ENCODE measurements at regions not wholly inside any gene's neighbourhood (a gene's known extent, or its start where the extent isn't known, plus 50 kb on each side); places are given as distances from the start of the nearest gene placed in this dataset.

DNA sequence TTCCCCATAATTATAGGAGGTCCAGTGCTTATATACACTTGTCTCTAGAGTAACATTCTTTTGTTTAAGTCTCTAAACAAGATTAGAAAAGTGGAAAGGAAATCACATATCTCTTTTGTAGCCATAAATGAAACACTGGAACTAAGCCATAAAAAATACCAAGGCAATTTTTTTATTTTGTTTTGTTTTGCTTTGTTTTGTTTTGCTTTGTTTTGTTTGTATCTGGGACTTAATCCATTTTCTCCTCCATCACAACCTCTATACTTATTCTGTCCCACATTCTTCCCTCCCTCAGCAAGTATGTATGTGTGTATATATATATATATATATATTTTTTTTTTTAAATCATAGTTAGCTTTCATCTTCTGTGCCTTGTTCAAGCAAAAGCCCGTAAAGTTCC lies 436.6 kb upstream of the MPDZ start:
- CTCF ChIA-PET = interaction anchor here (1.1 kb wide), 1 partner anchor 19 kb away, joined by 3 read pairs; no protein-coding TSS in a partner anchor
- POLR2A ChIA-PET = interaction anchor here (0.6 kb wide), 1 partner anchor 364 kb away, joined by 3 read pairs; no protein-coding TSS in a partner anchor

DNA sequence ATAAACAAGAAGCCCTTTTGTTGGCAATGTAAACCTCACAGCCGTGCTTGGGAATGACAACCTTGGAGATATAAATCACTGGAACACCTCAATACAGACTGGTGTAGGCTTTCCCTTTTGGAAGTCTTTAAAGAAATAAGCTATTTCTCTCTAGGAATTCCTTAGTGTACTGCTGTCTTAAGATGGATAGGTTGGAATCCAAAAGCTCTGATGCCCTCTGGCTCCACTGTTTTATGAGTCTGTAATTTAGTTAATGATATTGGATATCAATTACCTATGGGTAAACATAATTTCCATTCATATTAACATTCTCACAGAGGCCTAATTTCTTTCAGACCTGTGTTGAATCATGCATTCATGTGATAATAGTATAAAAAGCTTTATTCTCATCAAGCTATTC lies 435.9 kb upstream of the MPDZ start:
- CTCF ChIA-PET = interaction anchor here (1.1 kb wide), 1 partner anchor 20 kb away, joined by 3 read pairs; no protein-coding TSS in a partner anchor

More for the DNA sequence above, 436.6 kb upstream of the MPDZ start:
- H3K4me3 ChIP-seq (ENCODE audit: low read depth, low read length) = no peak overlapping the region
- H3K9me3 ChIP-seq (ENCODE audit: control insufficient read depth, insufficient read depth, low read depth, low read length) = no peaks in the 10 kb centered on the region
- no peak overlapping the region for H3K27ac ChIP-seq (ENCODE audit: extremely low read depth, low read depth, low read length)
- no peaks in the 10 kb centered on the region for H3K36me3 ChIP-seq (ENCODE audit: control insufficient read depth in 2 of 2, insufficient read depth in 1 of 2, low read length in 2 of 2)
- peaks cover 6% of the 10 kb centered on the region for H3K4me1 ChIP-seq (ENCODE audit: control insufficient read depth, insufficient read depth, low read length)
- TF ChIP-seq PATZ1 (tag by site-specific recombination; IDR thresholded peaks at IDR 0.05) (no peak), ZNF549 (tag by site-specific recombination; IDR thresholded peaks at IDR 0.05) (no peak), ZNF18 (tag by site-specific recombination; IDR thresholded peaks at IDR 0.05) (no peak), ZNF354C (tag by site-specific recombination; IDR thresholded peaks at IDR 0.05; ENCODE audit: borderline replicate concordance, low read depth) (no peak), ZNF600 (tag by site-specific recombination; IDR thresholded peaks at IDR 0.05) (no peak), ZNF501 (tag by site-specific recombination; IDR thresholded peaks at IDR 0.05) (no peak), ZBTB21 (tag by site-specific recombination; IDR thresholded peaks at IDR 0.05) (no peak), ZNF621 (tag by site-specific recombination; IDR thresholded peaks at IDR 0.05) (no peak), OSR2 (tag by site-specific recombination; IDR thresholded peaks at IDR 0.05) (no peak), ZNF654 (tag by site-specific recombination; IDR thresholded peaks at IDR 0.05; ENCODE audit: low read depth) (no peak), ZNF184 (tag by site-specific recombination; IDR thresholded peaks at IDR 0.05) (no peak)

GRCh38 chr9:13707612-13708576 lies 428.4 kb upstream of the MPDZ start:
- POLR2A ChIA-PET = no interaction called here
- Histone ChIP-seq H3K9me3 (ENCODE audit: control insufficient read depth, insufficient read depth, low read depth, low read length) (no peaks in the 10 kb centered on the region), H3K4me1 (ENCODE audit: control insufficient read depth, insufficient read depth, low read length) (no peaks in the 10 kb centered on the region), H3K27ac (ENCODE audit: extremely low read depth, low read depth, low read length) (no peak overlapping the region), H3K36me3 (ENCODE audit: control insufficient read depth in 2 of 2, insufficient read depth in 1 of 2, low read length in 2 of 2) (no peaks in the 10 kb centered on the region), H3K4me3 (ENCODE audit: low read depth, low read length) (no peak overlapping the region)
- CTCF ChIA-PET = no interaction called here
- TF ChIP-seq ZNF404 (tag by site-specific recombination; IDR thresholded peaks at IDR 0.05) = no peak
- TF ChIP-seq ZNF514 (tag by site-specific recombination; IDR thresholded peaks at IDR 0.05) = no peak
- TF ChIP-seq ZNF747 (tag by site-specific recombination; IDR thresholded peaks at IDR 0.05) = no peak
- no peak for TF ChIP-seq ZNF23 (tag by site-specific recombination; IDR thresholded peaks at IDR 0.05; ENCODE audit: borderline replicate concordance)
- no peak for TF ChIP-seq PBX3 (CRISPR knock-in tag; IDR thresholded peaks at IDR 0.05)
- TF ChIP-seq ZNF585B (tag by site-specific recombination; IDR thresholded peaks at IDR 0.05) = no peak
- no peak for TF ChIP-seq ZNF18 (tag by site-specific recombination; IDR thresholded peaks at IDR 0.05)

More for the DNA sequence above, 435.9 kb upstream of the MPDZ start:
- Histone ChIP-seq H3K9me3 (ENCODE audit: control insufficient read depth, insufficient read depth, low read depth, low read length) (no peaks in the 10 kb centered on the region), H3K36me3 (ENCODE audit: control insufficient read depth in 2 of 2, insufficient read depth in 1 of 2, low read length in 2 of 2) (no peaks in the 10 kb centered on the region), H3K4me3 (ENCODE audit: low read depth, low read length) (no peak overlapping the region), H3K27ac (ENCODE audit: extremely low read depth, low read depth, low read length) (no peak overlapping the region), H3K4me1 (ENCODE audit: control insufficient read depth, insufficient read depth, low read length) (peaks cover 6% of the 10 kb centered on the region)
- TF ChIP-seq BCL6B (tag by site-specific recombination; IDR thresholded peaks at IDR 0.05) (peak; percentile 84), ZNF24 (tag by site-specific recombination; IDR thresholded peaks at IDR 0.05) (no peak), ZNF677 (tag by site-specific recombination; IDR thresholded peaks at IDR 0.05) (no peak), ZNF366 (tag by site-specific recombination; conservative IDR thresholded peaks at IDR 0.05) (no peak), ZFHX2 (tag by site-specific recombination; conservative IDR thresholded peaks at IDR 0.05) (no peak)
- POLR2A ChIA-PET = no interaction called here

All from HEK293 (cell line).